Fibroblast of lung (primary cell): ENCODE measurements at regions not wholly inside any gene's neighbourhood (a gene's known extent, or its start where the extent isn't known, plus 50 kb on each side); places are given as distances from the start of the nearest gene placed in this dataset.

Experiments used
- EZH2 ChIP-seq: IDR thresholded peaks from 2 replicates; pipeline ENCODE4 v1.5.1; 2012; ENCODE audit warnings: low read length, control low read depth, mild to moderate bottlenecking; ENCODE audit errors: missing control alignments
- TF ChIP-seq, protein P1 (sequence below), 2 donors: IDR thresholded peaks in 1 of 2; conservative IDR thresholded peaks in 1 of 2; 1 replicate in 1 of 2; 2 replicates in 1 of 2; pipeline ENCODE4 v1.5.1; 2011 to 2012; ENCODE audit warnings: low read length in 2 of 2, control low read depth in 1 of 2, inconsistent platforms in 1 of 2, low read depth in 1 of 2, mild to moderate bottlenecking in 1 of 2

DNA sequence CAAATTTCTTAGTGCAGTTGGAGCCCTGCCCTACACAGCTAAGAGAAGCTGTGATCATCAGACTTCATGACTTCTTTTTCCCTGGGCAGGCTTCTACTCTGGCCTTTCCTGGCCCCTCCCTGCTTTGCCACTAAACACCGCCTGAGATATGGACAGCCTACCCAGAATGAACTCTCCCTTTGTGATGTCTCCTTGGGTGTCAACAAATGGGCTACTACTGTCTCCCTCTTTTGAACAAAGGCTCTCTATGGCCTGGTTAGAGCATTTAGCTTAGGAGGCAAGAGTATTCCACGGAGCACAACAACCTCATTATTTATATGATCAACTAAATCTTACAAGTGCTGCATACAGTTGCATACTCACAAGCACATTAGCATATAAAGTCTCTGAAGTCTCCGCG is 127.6 kb upstream of the HCCS start:
- TF ChIP-seq, protein P1, sequence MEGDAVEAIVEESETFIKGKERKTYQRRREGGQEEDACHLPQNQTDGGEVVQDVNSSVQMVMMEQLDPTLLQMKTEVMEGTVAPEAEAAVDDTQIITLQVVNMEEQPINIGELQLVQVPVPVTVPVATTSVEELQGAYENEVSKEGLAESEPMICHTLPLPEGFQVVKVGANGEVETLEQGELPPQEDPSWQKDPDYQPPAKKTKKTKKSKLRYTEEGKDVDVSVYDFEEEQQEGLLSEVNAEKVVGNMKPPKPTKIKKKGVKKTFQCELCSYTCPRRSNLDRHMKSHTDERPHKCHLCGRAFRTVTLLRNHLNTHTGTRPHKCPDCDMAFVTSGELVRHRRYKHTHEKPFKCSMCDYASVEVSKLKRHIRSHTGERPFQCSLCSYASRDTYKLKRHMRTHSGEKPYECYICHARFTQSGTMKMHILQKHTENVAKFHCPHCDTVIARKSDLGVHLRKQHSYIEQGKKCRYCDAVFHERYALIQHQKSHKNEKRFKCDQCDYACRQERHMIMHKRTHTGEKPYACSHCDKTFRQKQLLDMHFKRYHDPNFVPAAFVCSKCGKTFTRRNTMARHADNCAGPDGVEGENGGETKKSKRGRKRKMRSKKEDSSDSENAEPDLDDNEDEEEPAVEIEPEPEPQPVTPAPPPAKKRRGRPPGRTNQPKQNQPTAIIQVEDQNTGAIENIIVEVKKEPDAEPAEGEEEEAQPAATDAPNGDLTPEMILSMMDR (conservative IDR thresholded peaks at IDR 0.05 in 1 of 2, IDR thresholded peaks at IDR 0.05 in 1 of 2; ENCODE audit: low read depth in 1 of 2, low read length in 2 of 2) = no peak
- no peak for TF ChIP-seq EZH2
